ENCODE measurements at regions not wholly inside any gene's neighbourhood (a gene's known extent, or its start where the extent isn't known, plus 50 kb on each side); places are given as distances from the start of the nearest gene placed in this dataset.

GRCh38 chr5:97547999-97548738 lies 365.1 kb upstream of the RIOK2 start:
- TF ChIP-seq RNF2 (IDR thresholded peaks at IDR 0.05; ENCODE audit: borderline replicate concordance, low read depth, low read length, missing control alignments, poor library complexity, severe bottlenecking) (no peak), POLR2AphosphoS5 (IDR thresholded peaks at IDR 0.05; ENCODE audit: low read depth, low read length) (no peak)

All from H1 (cell line).